ENCODE measurements at regions not wholly inside any gene's neighbourhood (a gene's known extent, or its start where the extent isn't known, plus 50 kb on each side); places are given as distances from the start of the nearest gene placed in this dataset.

- H3K4me2 ChIP-seq (ENCODE audit: extremely low read depth, insufficient read depth, low read length), result no peak overlapping the region
- H3K9me3 ChIP-seq (ENCODE audit: control insufficient read depth, insufficient read depth, low read depth, low read length), result no peaks in the 10 kb centered on the region
- H4K20me1 ChIP-seq (ENCODE audit: control insufficient read depth, extremely low read depth, insufficient read depth, low read length), result no peaks in the 10 kb centered on the region
- no peaks in the 10 kb centered on the region for H3K79me2 ChIP-seq (ENCODE audit: control insufficient read depth, insufficient read depth, low read length)
- no peaks in the 10 kb centered on the region for H3K36me3 ChIP-seq (ENCODE audit: control insufficient read depth, insufficient read depth, low read length)
- no peaks in the 10 kb centered on the region for H3K4me1 ChIP-seq (ENCODE audit: control insufficient read depth, extremely low read depth, insufficient read depth, low read length)
- no peak overlapping the region for H3K27ac ChIP-seq (ENCODE audit: insufficient read depth, low read length)
- DNase-seq (ENCODE audit: low read depth in 2 of 2), result no peak
- H3K27me3 ChIP-seq (ENCODE audit: control insufficient read depth, insufficient read depth, low read length), result peaks cover 4% of the 10 kb centered on the region
- H2AFZ ChIP-seq (ENCODE audit: low read length), result no peak overlapping the region
- no peak for TF ChIP-seq EZH2 (IDR thresholded peaks at IDR 0.05; ENCODE audit: low read length, missing control alignments)
- no peak for TF ChIP-seq CTCF (conservative IDR thresholded peaks at IDR 0.05 in 1 of 2, IDR thresholded peaks at IDR 0.05 in 1 of 2; ENCODE audit: low read depth in 1 of 2, low read length in 2 of 2)
- H3K9ac ChIP-seq (ENCODE audit: insufficient read depth, low read length), result no peak overlapping the region
- no peak overlapping the region for H3K4me3 ChIP-seq (replicated peaks in 1 of 4; ENCODE audit: control extremely low read depth in 1 of 4, insufficient read depth in 1 of 4, low read depth in 3 of 4, low read length in 4 of 4)
Measured at GRCh38 chr15:62352817-62353216, 187.7 kb upstream of the C2CD4B start.

- H3K4me2 ChIP-seq (ENCODE audit: extremely low read depth, insufficient read depth, low read length), result no peak overlapping the region
- no peak for DNase-seq (ENCODE audit: low read depth in 2 of 2)
- H3K4me3 ChIP-seq (replicated peaks in 1 of 4; ENCODE audit: control extremely low read depth in 1 of 4, insufficient read depth in 1 of 4, low read depth in 3 of 4, low read length in 4 of 4), result no peak overlapping the region
Measured at GRCh38 chr15:62357431-62357830, 192.3 kb upstream of the C2CD4B start.

GRCh38 chr15:62359416-62359815, 194.3 kb upstream of the C2CD4B start:
- no peaks in the 10 kb centered on the region for H3K27me3 ChIP-seq (ENCODE audit: control insufficient read depth, insufficient read depth, low read length)
- H2AFZ ChIP-seq (ENCODE audit: low read length), result no peak overlapping the region
- H3K4me2 ChIP-seq (ENCODE audit: extremely low read depth, insufficient read depth, low read length), result no peak overlapping the region
- H3K4me1 ChIP-seq (ENCODE audit: control insufficient read depth, extremely low read depth, insufficient read depth, low read length), result no peaks in the 10 kb centered on the region
- no peak for DNase-seq (ENCODE audit: low read depth in 2 of 2)
- no peaks in the 10 kb centered on the region for H3K36me3 ChIP-seq (ENCODE audit: control insufficient read depth, insufficient read depth, low read length)
- TF ChIP-seq CTCF (conservative IDR thresholded peaks at IDR 0.05 in 1 of 2, IDR thresholded peaks at IDR 0.05 in 1 of 2; ENCODE audit: low read depth in 1 of 2, low read length in 2 of 2), result no peak
- TF ChIP-seq EZH2 (IDR thresholded peaks at IDR 0.05; ENCODE audit: low read length, missing control alignments), result no peak
- H3K9me3 ChIP-seq (ENCODE audit: control insufficient read depth, insufficient read depth, low read depth, low read length), result no peaks in the 10 kb centered on the region
- H3K27ac ChIP-seq (ENCODE audit: insufficient read depth, low read length), result no peak overlapping the region
- H3K9ac ChIP-seq (ENCODE audit: insufficient read depth, low read length), result no peak overlapping the region
- no peak overlapping the region for H3K4me3 ChIP-seq (replicated peaks in 1 of 4; ENCODE audit: control extremely low read depth in 1 of 4, insufficient read depth in 1 of 4, low read depth in 3 of 4, low read length in 4 of 4)
- H4K20me1 ChIP-seq (ENCODE audit: control insufficient read depth, extremely low read depth, insufficient read depth, low read length), result no peaks in the 10 kb centered on the region
- no peaks in the 10 kb centered on the region for H3K79me2 ChIP-seq (ENCODE audit: control insufficient read depth, insufficient read depth, low read length)

More at GRCh38 chr15:62357431-62357830, 192.3 kb upstream of the C2CD4B start:
- Histone ChIP-seq H3K27ac (ENCODE audit: insufficient read depth, low read length) (no peak overlapping the region), H2AFZ (ENCODE audit: low read length) (no peak overlapping the region), H3K9ac (ENCODE audit: insufficient read depth, low read length) (no peak overlapping the region), H3K27me3 (ENCODE audit: control insufficient read depth, insufficient read depth, low read length) (peaks cover 4% of the 10 kb centered on the region), H4K20me1 (ENCODE audit: control insufficient read depth, extremely low read depth, insufficient read depth, low read length) (no peaks in the 10 kb centered on the region), H3K4me1 (ENCODE audit: control insufficient read depth, extremely low read depth, insufficient read depth, low read length) (no peaks in the 10 kb centered on the region), H3K79me2 (ENCODE audit: control insufficient read depth, insufficient read depth, low read length) (no peaks in the 10 kb centered on the region), H3K9me3 (ENCODE audit: control insufficient read depth, insufficient read depth, low read depth, low read length) (no peaks in the 10 kb centered on the region), H3K36me3 (ENCODE audit: control insufficient read depth, insufficient read depth, low read length) (no peaks in the 10 kb centered on the region)
- TF ChIP-seq CTCF (conservative IDR thresholded peaks at IDR 0.05 in 1 of 2, IDR thresholded peaks at IDR 0.05 in 1 of 2; ENCODE audit: low read depth in 1 of 2, low read length in 2 of 2), result no peak
- TF ChIP-seq EZH2 (IDR thresholded peaks at IDR 0.05; ENCODE audit: low read length, missing control alignments), result no peak

Measured in fibroblast of lung (primary cell).